Stimulated activated CD8-positive, alpha-beta memory T cell treated with anti-CD3 and anti-CD28 coated beads, Interleukin-7, amount 100 ng/mL, for 24 hours (primary cell): ENCODE measurements at regions not wholly inside any gene's neighbourhood (a gene's known extent, or its start where the extent isn't known, plus 50 kb on each side); places are given as distances from the start of the nearest gene placed in this dataset.
"Not testable (repeated sequence)": the region's sequence is repeated elsewhere in the genome, so short reads cannot be mapped to it uniquely, and the experiment has no call there.

ENCODE experiments used
- DNase-seq: peaks from one replicate; pipeline ENCODE4 v3.0.0-alpha.2; 2020; ENCODE audit warnings: low read depth

GRCh38 chr6:144535630-144536029 is 250.5 kb downstream of the UTRN start:
- no peak for DNase-seq

GRCh38 chr6:144536079-144536478 is 250.9 kb downstream of the UTRN start:
- DNase-seq, result no peak

GRCh38 chr6:144543006-144543871 is 258.1 kb downstream of the UTRN start:
- DNase-seq, result no peak

- DNase-seq, result no peak
Measured at GRCh38 chr6:144544266-144544830, 259.2 kb downstream of the UTRN start.

GRCh38 chr6:144546807-144547206 is 261.7 kb downstream of the UTRN start:
- no peak for DNase-seq

- DNase-seq, result no peak
Measured at GRCh38 chr6:144547409-144547808, 262.3 kb downstream of the UTRN start.

- DNase-seq, result no peak
Measured at GRCh38 chr6:144548536-144548935, 263.4 kb downstream of the UTRN start.

- no peak for DNase-seq
Measured at GRCh38 chr6:144549837-144550747, 265.0 kb downstream of the UTRN start.

- no peak for DNase-seq
Measured at GRCh38 chr6:144551339-144551738, 266.2 kb downstream of the UTRN start.

- no peak for DNase-seq
Measured at GRCh38 chr6:144555066-144555465, 269.9 kb downstream of the UTRN start.

- DNase-seq, result no peak
Measured at GRCh38 chr6:144559865-144560593, 274.9 kb downstream of the UTRN start.

- no peak for DNase-seq
Measured at GRCh38 chr6:144561455-144562043, 276.4 kb downstream of the UTRN start.

GRCh38 chr6:144564202-144564601 is 279.1 kb downstream of the UTRN start:
- DNase-seq, result no peak

GRCh38 chr6:144566868-144567615 is 281.9 kb downstream of the UTRN start:
- no peak for DNase-seq

GRCh38 chr6:144568241-144568640 is 283.1 kb downstream of the UTRN start:
- DNase-seq, result no peak

GRCh38 chr6:144572541-144572940 is 287.4 kb downstream of the UTRN start:
- DNase-seq, result not testable (repeated sequence)

- no peak for DNase-seq
Measured at GRCh38 chr6:144574796-144575195, 289.7 kb downstream of the UTRN start.

GRCh38 chr6:144575327-144575726 is 290.2 kb downstream of the UTRN start:
- no peak for DNase-seq

- DNase-seq, result no peak
Measured at GRCh38 chr6:144576871-144577270, 291.7 kb downstream of the UTRN start.
